ENCODE measurements at regions not wholly inside any gene's neighbourhood (a gene's known extent, or its start where the extent isn't known, plus 50 kb on each side); places are given as distances from the start of the nearest gene placed in this dataset.
"Not testable (repeated sequence)": the region's sequence is repeated elsewhere in the genome, so short reads cannot be mapped to it uniquely, and the experiment has no call there.

DNA sequence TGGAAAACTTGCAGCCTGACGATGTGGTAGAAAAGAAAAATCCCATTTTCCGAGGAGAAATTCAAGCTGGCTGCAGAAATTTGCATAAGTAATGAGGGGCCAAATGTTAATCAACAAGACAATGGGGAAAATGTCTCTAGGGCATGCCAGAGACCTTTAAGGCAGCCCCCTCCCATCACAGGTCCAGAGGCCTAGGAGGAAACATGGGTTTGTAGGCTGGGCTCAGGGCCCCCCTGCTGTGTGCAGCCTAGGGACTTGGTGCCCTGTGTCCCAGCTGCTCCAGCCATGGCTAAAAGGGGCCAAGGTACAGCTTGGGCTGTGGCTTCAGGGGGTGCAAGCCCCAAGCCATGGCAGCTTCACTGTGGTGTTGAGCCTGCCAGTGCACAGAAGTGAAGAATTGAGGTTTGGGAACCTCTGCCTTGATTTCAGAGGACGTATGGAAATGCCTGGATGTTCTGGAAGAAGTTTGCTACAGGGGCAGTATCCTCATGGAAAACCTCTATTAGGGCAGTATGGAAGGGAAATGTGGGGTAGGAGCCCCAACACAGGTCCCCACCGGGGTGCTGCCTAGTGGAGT is 75.9 kb upstream of the CADPS start:
- Histone ChIP-seq H3K9me3 (ENCODE audit: low read length) (no peaks in the 10 kb centered on the region), H4K20me1 (ENCODE audit: insufficient read depth) (no peaks in the 10 kb centered on the region), H3K9ac (ENCODE audit: low read length) (no peak overlapping the region), H3K4me2 (ENCODE audit: low read length) (no peak overlapping the region), H3F3A (ENCODE audit: insufficient read depth, low read length, poor library complexity, severe bottlenecking) (no peaks in the 10 kb centered on the region), H3K27ac (ENCODE audit: low read length) (no peak overlapping the region), H3K4me3 (ENCODE audit: low read length) (no peak overlapping the region), H3K27me3 (ENCODE audit: insufficient read depth, low read depth, low read length) (no peaks in the 10 kb centered on the region), H3K36me3 (ENCODE audit: insufficient read depth, low read length) (no peaks in the 10 kb centered on the region), H3K9me2 (ENCODE audit: insufficient read depth, low read length) (no peaks in the 10 kb centered on the region), H3K79me2 (replicated peaks; ENCODE audit: insufficient read depth, low read length) (no peaks in the 10 kb centered on the region), H2AFZ (ENCODE audit: low read depth, low read length) (no peak overlapping the region)
- TF ChIP-seq MXI1 (conservative IDR thresholded peaks at IDR 0.05; ENCODE audit: poor library complexity, severe bottlenecking) (no peak), RAD21 (conservative IDR thresholded peaks at IDR 0.05) (no peak), SMC3 (conservative IDR thresholded peaks at IDR 0.05; ENCODE audit: poor library complexity) (no peak), POLR2AphosphoS5 (IDR thresholded peaks at IDR 0.05) (no peak), CTCF (IDR thresholded peaks at IDR 0.05; ENCODE audit: poor library complexity, severe bottlenecking) (no peak), REST (IDR thresholded peaks at IDR 0.05; ENCODE audit: borderline replicate concordance) (no peak), EP300 (conservative IDR thresholded peaks at IDR 0.05; ENCODE audit: poor library complexity, severe bottlenecking) (no peak), TAF1 (IDR thresholded peaks at IDR 0.05; ENCODE audit: low read depth) (no peak), EZH2 (IDR thresholded peaks at IDR 0.05; ENCODE audit: borderline replicate concordance, insufficient read depth, low read length, poor library complexity, severe bottlenecking) (no peak)

GRCh38 chr3:62951880-62952279 is 76.7 kb upstream of the CADPS start:
- not testable (repeated sequence) for H3F3A ChIP-seq (ENCODE audit: insufficient read depth, low read length, poor library complexity, severe bottlenecking); H2AFZ ChIP-seq (ENCODE audit: low read depth, low read length); H3K27ac ChIP-seq (ENCODE audit: low read length); H3K36me3 ChIP-seq (ENCODE audit: insufficient read depth, low read length); H3K9ac ChIP-seq (ENCODE audit: low read length); H3K9me2 ChIP-seq (ENCODE audit: insufficient read depth, low read length); H3K79me2 ChIP-seq (replicated peaks; ENCODE audit: insufficient read depth, low read length); H3K9me3 ChIP-seq (ENCODE audit: low read length); H3K4me2 ChIP-seq (ENCODE audit: low read length); H3K4me3 ChIP-seq (ENCODE audit: low read length); H4K20me1 ChIP-seq (ENCODE audit: insufficient read depth); H3K27me3 ChIP-seq (ENCODE audit: insufficient read depth, low read depth, low read length)

DNA sequence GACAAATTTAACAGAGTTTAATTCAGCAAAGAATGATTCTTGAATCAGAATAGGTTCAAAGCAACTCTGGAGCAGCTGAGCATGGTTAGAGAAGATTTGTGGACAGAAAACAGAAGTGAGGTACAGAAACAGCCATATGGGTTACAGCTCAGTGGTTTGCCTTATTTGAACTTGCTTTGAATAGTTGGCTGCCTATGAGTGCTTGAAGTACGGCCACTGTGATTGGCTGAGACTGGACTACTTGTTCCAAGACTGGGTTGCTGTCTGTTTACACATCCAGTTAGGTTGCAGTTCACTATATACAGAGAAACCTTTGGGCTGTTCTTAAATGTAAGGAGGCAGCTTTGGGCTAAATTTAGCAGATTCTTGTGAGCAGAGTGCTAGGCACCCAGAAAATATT is 79.4 kb upstream of the CADPS start:
- TF ChIP-seq EP300 (conservative IDR thresholded peaks at IDR 0.05; ENCODE audit: poor library complexity, severe bottlenecking): no peak
- TF ChIP-seq MXI1 (conservative IDR thresholded peaks at IDR 0.05; ENCODE audit: poor library complexity, severe bottlenecking): no peak
- no peak for TF ChIP-seq SMC3 (conservative IDR thresholded peaks at IDR 0.05; ENCODE audit: poor library complexity)
- no peak for TF ChIP-seq TAF1 (IDR thresholded peaks at IDR 0.05; ENCODE audit: low read depth)
- no peaks in the 10 kb centered on the region for H3F3A ChIP-seq (ENCODE audit: insufficient read depth, low read length, poor library complexity, severe bottlenecking)
- H3K27me3 ChIP-seq (ENCODE audit: insufficient read depth, low read depth, low read length): no peaks in the 10 kb centered on the region
- H3K79me2 ChIP-seq (replicated peaks; ENCODE audit: insufficient read depth, low read length): no peaks in the 10 kb centered on the region
- H2AFZ ChIP-seq (ENCODE audit: low read depth, low read length): no peak overlapping the region
- H3K4me3 ChIP-seq (ENCODE audit: low read length): no peak overlapping the region
- no peak overlapping the region for H3K4me2 ChIP-seq (ENCODE audit: low read length)
- no peak overlapping the region for H3K9ac ChIP-seq (ENCODE audit: low read length)
- H3K36me3 ChIP-seq (ENCODE audit: insufficient read depth, low read length): no peaks in the 10 kb centered on the region
- no peak overlapping the region for H3K27ac ChIP-seq (ENCODE audit: low read length)
- no peaks in the 10 kb centered on the region for H3K9me2 ChIP-seq (ENCODE audit: insufficient read depth, low read length)
- H3K9me3 ChIP-seq (ENCODE audit: low read length): no peaks in the 10 kb centered on the region
- no peaks in the 10 kb centered on the region for H4K20me1 ChIP-seq (ENCODE audit: insufficient read depth)

Data from neural cell (in vitro differentiated cells).